A549 (cell line): ENCODE measurements at regions not wholly inside any gene's neighbourhood (a gene's known extent, or its start where the extent isn't known, plus 50 kb on each side); places are given as distances from the start of the nearest gene placed in this dataset.

Experiments
- ATAC-seq, 2 experiments: fragments of 200-7000 bp in 1 of 2; fragments of >200 bp in 1 of 2; cut with Nextera tagmentation in 1 of 2; cut with Tn5 transposase in 1 of 2; 3 replicates each; pipeline versions ENCODE4 v1.8.0 to v1.9.1; 2018 to 2020; ENCODE audit warnings: mild to moderate bottlenecking in 1 of 2, moderate library complexity in 1 of 2
- CTCF ChIA-PET: fragments of 300-600 bp; sonication (Branson Sonifier 250); formaldehyde crosslinking; extraction: SDS; loops from one replicate; lab custom pipeline; 2021; ENCODE audit warnings: antibody characterized with exemption, inconsistent platforms; lab: Yijun Ruan, JAX
- POLR2A ChIA-PET: fragments of 350-600 bp; formaldehyde crosslinking; extraction: SDS; loops from one replicate; lab custom pipeline; 2021; ENCODE audit warnings: antibody characterized with exemption, inconsistent platforms; lab: Yijun Ruan, JAX
- DNase-seq, 2 experiments: peaks; one replicate each; pipeline versions ENCODE4 v3.0.0 to v3.0.0-alpha.2; 2011 to 2016; ENCODE audit warnings: low read depth in 1 of 2, low spot score in 1 of 2
- FAIRE-seq: peaks from 2 replicates; lab custom pipeline; 2011; peaks lifted over from hg19 to GRCh38; lab: Jason Lieb, UNC
- H3K27ac ChIP-seq, 2 experiments: fragments of >200 bp; sonication (Bioruptor Twin); formaldehyde crosslinking; 3 replicates each; pipeline ENCODE4 v1.5.1; 2016 to 2017
- H3K4me1 ChIP-seq: fragments of >200 bp; sonication (Bioruptor Twin); formaldehyde crosslinking; 3 replicates; pipeline ENCODE4 v1.6.1; 2016
- H3K4me2 ChIP-seq: fragments of >200 bp; sonication (Bioruptor Twin); formaldehyde crosslinking; 3 replicates; pipeline ENCODE4 v1.6.1; 2016
- H3K4me3 ChIP-seq: fragments of >200 bp; sonication (Bioruptor Twin); formaldehyde crosslinking; 3 replicates; pipeline ENCODE4 v1.5.1; 2016
- H3K9me3 ChIP-seq: fragments of >200 bp; sonication (Bioruptor Twin); formaldehyde crosslinking; 3 replicates; pipeline ENCODE4 v1.6.1; 2016
- BHLHE40 ChIP-seq: IDR thresholded peaks from 2 replicates; pipeline ENCODE4 v1.6.1; 2012; ENCODE audit warnings: low read depth, low read length, inconsistent platforms
- CBX8 ChIP-seq: fragments of 200-600 bp; sonication (generic); IDR thresholded peaks from 2 replicates; pipeline ENCODE4 v1.6.1; 2016
- EHF ChIP-seq: fragments of 250-450 bp; sonication (Bioruptor Pico); IDR thresholded peaks from 2 replicates; pipeline ENCODE4 v1.5.0; 2020; ENCODE audit warnings: mild to moderate bottlenecking
- HEYL ChIP-seq: fragments of 250-450 bp; sonication (Bioruptor Pico); IDR thresholded peaks from 2 replicates; pipeline ENCODE4 v1.8.0; 2021; ENCODE audit warnings: mild to moderate bottlenecking, moderate library complexity
- HOXB13 ChIP-seq: fragments of 250-450 bp; sonication (Bioruptor Pico); IDR thresholded peaks from 2 replicates; pipeline ENCODE4 v1.5.0; 2020; ENCODE audit warnings: low read depth, mild to moderate bottlenecking, moderate library complexity
- HOXB5 ChIP-seq: fragments of 250-450 bp; sonication (Bioruptor Pico); IDR thresholded peaks from 2 replicates; pipeline ENCODE4 v1.5.0; 2020; ENCODE audit warnings: mild to moderate bottlenecking, moderate library complexity
- MAFK ChIP-seq: fragments of 450-650 bp; IDR thresholded peaks from 2 replicates; pipeline ENCODE4 v1.6.1; 2014; ENCODE audit not compliant: partially characterized antibody
- NFE2L2 ChIP-seq: fragments of 150-350 bp; conservative IDR thresholded peaks from 2 replicates; pipeline ENCODE4 v1.6.1; 2014; ENCODE audit warnings: low read length
- PHF8 ChIP-seq: fragments of 200-600 bp; sonication (generic); IDR thresholded peaks from 2 replicates; pipeline ENCODE4 v1.6.1; 2016; ENCODE audit warnings: low read depth, mild to moderate bottlenecking, antibody characterized with exemption, moderate library complexity, borderline replicate concordance
- POLR2A ChIP-seq: IDR thresholded peaks from 2 replicates; pipeline ENCODE4 v1.6.1; 2012; ENCODE audit warnings: mild to moderate bottlenecking, low read length
- RAD21 ChIP-seq, 2 experiments: fragments of >200 bp in 1 of 2; sonication (Bioruptor Twin) in 1 of 2; formaldehyde crosslinking in 1 of 2; IDR thresholded peaks in 1 of 2; conservative IDR thresholded peaks in 1 of 2; 2 replicates in 1 of 2; 3 replicates in 1 of 2; pipeline ENCODE4 v1.6.1; 2012 to 2018; ENCODE audit warnings: inconsistent platforms in 1 of 2
- RFX5 ChIP-seq: fragments of 450-650 bp; IDR thresholded peaks from 2 replicates; pipeline ENCODE4 v1.7.1; 2014; ENCODE audit warnings: antibody characterized with exemption, mild to moderate bottlenecking, moderate library complexity
- RNF2 ChIP-seq: fragments of 200-600 bp; sonication (generic); IDR thresholded peaks from 2 replicates; pipeline ENCODE4 v1.6.1; 2016; ENCODE audit warnings: low read depth, mild to moderate bottlenecking, antibody characterized with exemption, moderate library complexity, borderline replicate concordance
- SREBF2 ChIP-seq: fragments of 450-650 bp; IDR thresholded peaks from 2 replicates; pipeline ENCODE4 v1.6.1; 2014; ENCODE audit warnings: mild to moderate bottlenecking, moderate library complexity
- TP53 ChIP-seq: fragments of 250-450 bp; sonication (Bioruptor Pico); IDR thresholded peaks from 2 replicates; pipeline ENCODE4 v1.5.0; 2021; ENCODE audit warnings: mild to moderate bottlenecking, moderate library complexity
- WGBS: methylation state at CpG from one replicate; pipeline ENCODE4 v1.1.6; 2017; ENCODE audit errors: missing lambda C conversion rate; 5-methylcytosine and 5-hydroxymethylcytosine counted together
- TF ChIP-seq, protein P1 (sequence below): fragments of >200 bp; sonication (Bioruptor Twin); formaldehyde crosslinking; IDR thresholded peaks from 3 replicates; pipeline ENCODE4 v1.5.1; 2016
- TF ChIP-seq, protein P2 (sequence below): fragments of 150-350 bp; IDR thresholded peaks from 2 replicates; pipeline ENCODE4 v1.6.1; 2014; ENCODE audit warnings: low read depth, mild to moderate bottlenecking, low read length
- TF ChIP-seq, protein P3 (sequence below): fragments of >200 bp; sonication (Bioruptor Twin); formaldehyde crosslinking; IDR thresholded peaks from 2 replicates; pipeline ENCODE4 v1.6.1; 2016
- TF ChIP-seq, protein P4 (sequence below): fragments of 250-450 bp; sonication (Bioruptor Pico); IDR thresholded peaks from 2 replicates; pipeline ENCODE4 v1.5.0; 2020; ENCODE audit warnings: low read depth, mild to moderate bottlenecking, moderate library complexity
- TF ChIP-seq, protein P5 (sequence below): IDR thresholded peaks from 2 replicates; pipeline ENCODE4 v1.6.1; 2012
- TF ChIP-seq, protein P6 (sequence below): fragments of 450-650 bp; IDR thresholded peaks from 2 replicates; pipeline ENCODE4 v1.6.1; 2014; ENCODE audit warnings: antibody characterized with exemption

DNA sequence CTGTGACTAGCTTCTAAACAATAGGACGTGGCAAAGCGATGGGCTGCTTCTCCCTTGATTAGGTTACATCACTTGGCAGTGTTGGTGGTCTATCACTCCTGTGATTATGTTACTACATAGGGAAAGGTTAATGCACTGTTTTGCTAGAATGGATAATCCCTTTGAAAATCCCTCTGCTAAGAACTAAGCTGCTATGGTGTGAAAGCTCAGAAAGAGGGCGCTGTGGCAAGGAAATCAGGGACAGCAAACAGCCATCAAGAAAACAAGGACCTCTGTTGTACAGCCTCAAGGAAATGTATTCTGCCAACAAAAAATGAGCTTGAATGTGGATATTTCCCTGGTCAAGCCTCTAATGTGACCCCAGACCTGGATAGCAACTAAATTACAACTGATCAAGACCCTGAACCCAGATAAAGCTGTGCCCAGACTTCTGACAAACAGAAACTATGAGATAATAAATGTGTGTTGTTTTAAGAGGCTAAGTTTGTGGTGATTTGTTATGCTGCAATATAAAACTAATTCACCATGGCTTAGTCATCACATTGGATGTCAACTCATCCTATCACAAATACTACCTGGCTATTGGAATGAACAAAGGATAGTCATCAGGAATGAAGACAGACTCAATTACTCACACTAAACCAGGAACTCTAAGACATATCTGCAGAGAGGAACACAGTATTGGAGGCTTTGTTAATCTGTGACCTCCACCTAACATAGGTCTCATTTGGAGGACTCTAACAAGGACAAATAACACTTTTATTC, 1215.9 kb downstream of the EFNA5 start:
- Histone ChIP-seq H3K4me2 (no peak overlapping the region), H3K9me3 (no peaks in the 10 kb centered on the region), H3K4me1 (no peaks in the 10 kb centered on the region), H3K27ac (no peak overlapping the region), H3K4me3 (no peak overlapping the region)
- ChIA-PET CTCF (interaction anchor here (0.9 to 1.6 kb wide), 5 partner anchors 8 to 1117 kb away, joined by 3 to 5 read pairs (median 3); no protein-coding TSS in a partner anchor), POLR2A (no interaction called here)
- TF ChIP-seq RAD21 (conservative IDR thresholded peaks at IDR 0.05 in 1 of 2, IDR thresholded peaks at IDR 0.05 in 1 of 2) (peak in 1 of 2 experiments; percentile 40; a peak in 2 of 5 replicates), MAFK (no peak)
- TF ChIP-seq, protein P1, sequence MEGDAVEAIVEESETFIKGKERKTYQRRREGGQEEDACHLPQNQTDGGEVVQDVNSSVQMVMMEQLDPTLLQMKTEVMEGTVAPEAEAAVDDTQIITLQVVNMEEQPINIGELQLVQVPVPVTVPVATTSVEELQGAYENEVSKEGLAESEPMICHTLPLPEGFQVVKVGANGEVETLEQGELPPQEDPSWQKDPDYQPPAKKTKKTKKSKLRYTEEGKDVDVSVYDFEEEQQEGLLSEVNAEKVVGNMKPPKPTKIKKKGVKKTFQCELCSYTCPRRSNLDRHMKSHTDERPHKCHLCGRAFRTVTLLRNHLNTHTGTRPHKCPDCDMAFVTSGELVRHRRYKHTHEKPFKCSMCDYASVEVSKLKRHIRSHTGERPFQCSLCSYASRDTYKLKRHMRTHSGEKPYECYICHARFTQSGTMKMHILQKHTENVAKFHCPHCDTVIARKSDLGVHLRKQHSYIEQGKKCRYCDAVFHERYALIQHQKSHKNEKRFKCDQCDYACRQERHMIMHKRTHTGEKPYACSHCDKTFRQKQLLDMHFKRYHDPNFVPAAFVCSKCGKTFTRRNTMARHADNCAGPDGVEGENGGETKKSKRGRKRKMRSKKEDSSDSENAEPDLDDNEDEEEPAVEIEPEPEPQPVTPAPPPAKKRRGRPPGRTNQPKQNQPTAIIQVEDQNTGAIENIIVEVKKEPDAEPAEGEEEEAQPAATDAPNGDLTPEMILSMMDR = 0 out of 3 replicates have a peak, but pooled peaks have one; percentile 14
- ATAC-seq (peak; percentile 43 to 74; a peak in 3 of 6 replicates), DNase-seq (peak in 1 of 2 experiments; percentile 55), FAIRE-seq (no peak)
- 54% methylated on average over 3 of the region's 3 CpGs for WGBS

DNA sequence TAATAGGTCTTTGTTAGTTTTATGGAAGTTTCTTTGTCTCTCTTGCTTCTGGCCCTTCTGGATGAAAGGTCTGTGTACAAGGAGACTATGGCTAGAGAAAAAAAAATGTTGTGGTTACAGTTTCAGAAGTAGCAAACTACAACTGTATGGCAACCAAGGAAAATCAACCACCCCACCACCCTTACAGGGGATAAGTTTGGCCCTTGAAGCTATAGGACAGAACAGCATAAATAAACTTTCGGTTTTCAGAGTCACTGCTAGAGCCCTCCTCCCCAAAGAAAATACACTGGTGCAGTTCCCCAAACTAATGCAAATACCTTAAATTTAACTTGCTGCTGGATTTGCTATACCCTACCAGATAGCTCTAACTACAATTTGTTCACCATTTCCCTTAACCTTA, 1216.7 kb downstream of the EFNA5 start:
- Histone ChIP-seq H3K9me3 (no peaks in the 10 kb centered on the region), H3K4me3 (no peak overlapping the region), H3K27ac (no peak overlapping the region), H3K4me2 (no peak overlapping the region)
- no peak for DNase-seq
- ATAC-seq = no peak
- TF ChIP-seq, protein P2, sequence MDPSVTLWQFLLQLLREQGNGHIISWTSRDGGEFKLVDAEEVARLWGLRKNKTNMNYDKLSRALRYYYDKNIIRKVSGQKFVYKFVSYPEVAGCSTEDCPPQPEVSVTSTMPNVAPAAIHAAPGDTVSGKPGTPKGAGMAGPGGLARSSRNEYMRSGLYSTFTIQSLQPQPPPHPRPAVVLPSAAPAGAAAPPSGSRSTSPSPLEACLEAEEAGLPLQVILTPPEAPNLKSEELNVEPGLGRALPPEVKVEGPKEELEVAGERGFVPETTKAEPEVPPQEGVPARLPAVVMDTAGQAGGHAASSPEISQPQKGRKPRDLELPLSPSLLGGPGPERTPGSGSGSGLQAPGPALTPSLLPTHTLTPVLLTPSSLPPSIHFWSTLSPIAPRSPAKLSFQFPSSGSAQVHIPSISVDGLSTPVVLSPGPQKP = no peak
- TF ChIP-seq, protein P3, sequence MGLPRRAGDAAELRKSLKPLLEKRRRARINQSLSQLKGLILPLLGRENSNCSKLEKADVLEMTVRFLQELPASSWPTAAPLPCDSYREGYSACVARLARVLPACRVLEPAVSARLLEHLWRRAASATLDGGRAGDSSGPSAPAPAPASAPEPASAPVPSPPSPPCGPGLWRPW = no peak
- TF ChIP-seq RNF2 = no peak
- TF ChIP-seq HOXB13 = no peak
- TF ChIP-seq HEYL (CRISPR knock-in tag) = no peak
- no peak for TF ChIP-seq EHF (CRISPR knock-in tag)
- TF ChIP-seq POLR2A = no peak
- no peak for TF ChIP-seq HOXB5
- no peak for TF ChIP-seq SREBF2
- TF ChIP-seq NFE2L2 = no peak
- TF ChIP-seq, all 56 proteins: peak for 0
- no peaks in the 10 kb centered on the region for H3K4me1 ChIP-seq
- FAIRE-seq = no peak
- 86% methylated on average over 1 of the region's 1 CpG for WGBS
- ChIA-PET POLR2A (no interaction called here), CTCF (interaction anchor here (0.9 to 1.6 kb wide), 4 partner anchors 9 to 1118 kb away, joined by 3 to 5 read pairs (median 3); no protein-coding TSS in a partner anchor)

DNA sequence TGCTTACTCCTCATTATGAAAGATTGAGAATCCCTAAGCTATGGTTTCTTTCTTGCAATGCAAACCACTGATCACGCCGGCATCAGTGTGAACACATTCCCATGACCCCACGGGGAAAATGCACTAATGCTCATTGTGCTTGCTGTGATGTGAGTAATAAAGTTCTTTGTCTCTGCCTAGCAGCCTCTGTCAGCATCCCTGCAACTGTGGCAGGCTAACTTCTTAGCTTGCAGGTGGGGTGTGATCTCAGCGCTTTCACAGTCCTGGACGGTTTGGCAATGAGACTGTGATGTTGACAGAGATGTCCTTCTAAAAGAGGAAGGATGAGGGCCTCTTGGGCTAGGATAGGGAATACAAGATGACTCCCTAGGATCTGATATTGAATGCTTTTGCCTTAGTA, 1218.7 kb downstream of the EFNA5 start:
- ChIA-PET CTCF (interaction anchor here (0.6 kb wide), 1 partner anchor 35 kb away, joined by 4 read pairs; no protein-coding TSS in a partner anchor), POLR2A (no interaction called here)
- no peak for FAIRE-seq
- no peak overlapping the region for H3K4me2 ChIP-seq
- WGBS = 69% methylated on average over 5 of the region's 5 CpGs
- H3K4me3 ChIP-seq = no peak overlapping the region
- no peaks in the 10 kb centered on the region for H3K9me3 ChIP-seq
- TF ChIP-seq TP53 (no peak), NFE2L2 (no peak), RNF2 (no peak), PHF8 (no peak), CBX8 (no peak), HOXB13 (no peak), BHLHE40 (no peak), RFX5 (no peak)
- TF ChIP-seq, protein P4, sequence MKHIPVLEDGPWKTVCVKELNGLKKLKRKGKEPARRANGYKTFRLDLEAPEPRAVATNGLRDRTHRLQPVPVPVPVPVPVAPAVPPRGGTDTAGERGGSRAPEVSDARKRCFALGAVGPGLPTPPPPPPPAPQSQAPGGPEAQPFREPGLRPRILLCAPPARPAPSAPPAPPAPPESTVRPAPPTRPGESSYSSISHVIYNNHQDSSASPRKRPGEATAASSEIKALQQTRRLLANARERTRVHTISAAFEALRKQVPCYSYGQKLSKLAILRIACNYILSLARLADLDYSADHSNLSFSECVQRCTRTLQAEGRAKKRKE = no peak
- TF ChIP-seq, protein P5, sequence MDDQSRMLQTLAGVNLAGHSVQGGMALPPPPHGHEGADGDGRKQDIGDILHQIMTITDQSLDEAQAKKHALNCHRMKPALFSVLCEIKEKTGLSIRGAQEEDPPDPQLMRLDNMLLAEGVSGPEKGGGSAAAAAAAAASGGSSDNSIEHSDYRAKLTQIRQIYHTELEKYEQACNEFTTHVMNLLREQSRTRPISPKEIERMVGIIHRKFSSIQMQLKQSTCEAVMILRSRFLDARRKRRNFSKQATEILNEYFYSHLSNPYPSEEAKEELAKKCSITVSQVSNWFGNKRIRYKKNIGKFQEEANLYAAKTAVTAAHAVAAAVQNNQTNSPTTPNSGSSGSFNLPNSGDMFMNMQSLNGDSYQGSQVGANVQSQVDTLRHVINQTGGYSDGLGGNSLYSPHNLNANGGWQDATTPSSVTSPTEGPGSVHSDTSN = no peak
- TF ChIP-seq, protein P3 = no peak
- TF ChIP-seq, protein P6, sequence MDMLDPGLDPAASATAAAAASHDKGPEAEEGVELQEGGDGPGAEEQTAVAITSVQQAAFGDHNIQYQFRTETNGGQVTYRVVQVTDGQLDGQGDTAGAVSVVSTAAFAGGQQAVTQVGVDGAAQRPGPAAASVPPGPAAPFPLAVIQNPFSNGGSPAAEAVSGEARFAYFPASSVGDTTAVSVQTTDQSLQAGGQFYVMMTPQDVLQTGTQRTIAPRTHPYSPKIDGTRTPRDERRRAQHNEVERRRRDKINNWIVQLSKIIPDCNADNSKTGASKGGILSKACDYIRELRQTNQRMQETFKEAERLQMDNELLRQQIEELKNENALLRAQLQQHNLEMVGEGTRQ = no peak
- ATAC-seq = no peak
- H3K27ac ChIP-seq = no peak overlapping the region
- H3K4me1 ChIP-seq = no peaks in the 10 kb centered on the region
- no peak for DNase-seq
